ENCODE measurements at regions not wholly inside any gene's neighbourhood (a gene's known extent, or its start where the extent isn't known, plus 50 kb on each side); places are given as distances from the start of the nearest gene placed in this dataset.

GRCh38 chr7:25930492-25931048 is 221.4 kb upstream of the NFE2L3 start:
- Histone ChIP-seq H3K9me2 (replicated peaks; ENCODE audit: low read length) (no peaks in the 10 kb centered on the region), H3K27me3 (ENCODE audit: low read length) (peaks cover 15% of the 10 kb centered on the region), H3K9me3 (ENCODE audit: low read length) (no peaks in the 10 kb centered on the region), H3K9ac (ENCODE audit: low read length) (no peak overlapping the region), H3K79me2 (ENCODE audit: low read length) (no peaks in the 10 kb centered on the region), H3K4me2 (ENCODE audit: low read length) (no peak overlapping the region), H3F3A (ENCODE audit: low read length, unreplicated experiment) (no peaks in the 10 kb centered on the region), H3K27ac (ENCODE audit: low read length) (no peak overlapping the region), H3K36me3 (ENCODE audit: low read depth, low read length) (no peaks in the 10 kb centered on the region), H3K4me3 (ENCODE audit: low read length) (no peak overlapping the region), H4K20me1 (ENCODE audit: low read length) (no peaks in the 10 kb centered on the region), H2AFZ (ENCODE audit: low read length) (no peak overlapping the region), H3K4me1 (ENCODE audit: insufficient read depth, low read length) (no peaks in the 10 kb centered on the region)
- ChIA-PET POLR2A (ENCODE audit: unreplicated experiment) (no interaction called here), CTCF (no interaction called here)
- BruUV-seq (replicated peaks) = no TSS peak
- DNase-seq (no peak), ATAC-seq (no peak)
- intact Hi-C loops (cut with micrococcal nuclease) = no loop called here
- TF ChIP-seq CTCF (conservative IDR thresholded peaks at IDR 0.05; ENCODE audit: low read depth, low read length) (no peak), EZH2phosphoT487 (IDR thresholded peaks at IDR 0.05; ENCODE audit: borderline replicate concordance, low read length) (no peak), EZH2 (IDR thresholded peaks at IDR 0.05; ENCODE audit: low read length, unreplicated experiment) (no peak)

- no peak overlapping the region for H3K27ac ChIP-seq (ENCODE audit: low read length)
- H3K4me3 ChIP-seq (ENCODE audit: low read length) = no peak overlapping the region
- TF ChIP-seq EZH2 (IDR thresholded peaks at IDR 0.05; ENCODE audit: low read length, unreplicated experiment) = no peak
- TF ChIP-seq EZH2phosphoT487 (IDR thresholded peaks at IDR 0.05; ENCODE audit: borderline replicate concordance, low read length) = no peak
- no peak for TF ChIP-seq CTCF (conservative IDR thresholded peaks at IDR 0.05; ENCODE audit: low read depth, low read length)
- ATAC-seq (no peak), DNase-seq (no peak)
- no peak overlapping the region for H3K4me2 ChIP-seq (ENCODE audit: low read length)
- no peaks in the 10 kb centered on the region for H3K4me1 ChIP-seq (ENCODE audit: insufficient read depth, low read length)
- H2AFZ ChIP-seq (ENCODE audit: low read length) = no peak overlapping the region
- no peaks in the 10 kb centered on the region for H3K79me2 ChIP-seq (ENCODE audit: low read length)
- CTCF ChIA-PET = no interaction called here
- no peaks in the 10 kb centered on the region for H3K36me3 ChIP-seq (ENCODE audit: low read depth, low read length)
- intact Hi-C loops (cut with micrococcal nuclease) = no loop called here
- H3K27me3 ChIP-seq (ENCODE audit: low read length) = peaks cover 15% of the 10 kb centered on the region
- H3K9me2 ChIP-seq (replicated peaks; ENCODE audit: low read length) = no peaks in the 10 kb centered on the region
- POLR2A ChIA-PET (ENCODE audit: unreplicated experiment) = no interaction called here
- no peaks in the 10 kb centered on the region for H3K9me3 ChIP-seq (ENCODE audit: low read length)
- H3K9ac ChIP-seq (ENCODE audit: low read length) = no peak overlapping the region
- H4K20me1 ChIP-seq (ENCODE audit: low read length) = no peaks in the 10 kb centered on the region
- H3F3A ChIP-seq (ENCODE audit: low read length, unreplicated experiment) = no peaks in the 10 kb centered on the region
- no TSS peak for BruUV-seq (replicated peaks)
Measured at GRCh38 chr7:25931156-25931555, 220.8 kb upstream of the NFE2L3 start.

GRCh38 chr7:25933921-25934320 is 218.1 kb upstream of the NFE2L3 start:
- Histone ChIP-seq H3K4me2 (ENCODE audit: low read length) (no peak overlapping the region), H3K4me3 (ENCODE audit: low read length) (no peak overlapping the region), H3K4me1 (ENCODE audit: insufficient read depth, low read length) (no peaks in the 10 kb centered on the region), H3K9me3 (ENCODE audit: low read length) (no peaks in the 10 kb centered on the region), H3K9me2 (replicated peaks; ENCODE audit: low read length) (no peaks in the 10 kb centered on the region), H2AFZ (ENCODE audit: low read length) (no peak overlapping the region), H3K27me3 (ENCODE audit: low read length) (peaks cover 13% of the 10 kb centered on the region), H3K9ac (ENCODE audit: low read length) (no peak overlapping the region), H3K79me2 (ENCODE audit: low read length) (no peaks in the 10 kb centered on the region), H3F3A (ENCODE audit: low read length, unreplicated experiment) (no peaks in the 10 kb centered on the region), H3K36me3 (ENCODE audit: low read depth, low read length) (no peaks in the 10 kb centered on the region), H4K20me1 (ENCODE audit: low read length) (no peaks in the 10 kb centered on the region), H3K27ac (ENCODE audit: low read length) (no peak overlapping the region)
- POLR2A ChIA-PET (ENCODE audit: unreplicated experiment) = no interaction called here
- CTCF ChIA-PET = no interaction called here
- no TSS peak for BruUV-seq (replicated peaks)
- no peak for TF ChIP-seq CTCF (conservative IDR thresholded peaks at IDR 0.05; ENCODE audit: low read depth, low read length)
- TF ChIP-seq EZH2 (IDR thresholded peaks at IDR 0.05; ENCODE audit: low read length, unreplicated experiment) = no peak
- no peak for TF ChIP-seq EZH2phosphoT487 (IDR thresholded peaks at IDR 0.05; ENCODE audit: borderline replicate concordance, low read length)
- intact Hi-C loops (cut with micrococcal nuclease) = no loop called here
- DNase-seq = no peak
- ATAC-seq = no peak

All from PC-3 (cell line).